ENCODE measurements at regions not wholly inside any gene's neighbourhood (a gene's known extent, or its start where the extent isn't known, plus 50 kb on each side); places are given as distances from the start of the nearest gene placed in this dataset.

DNA sequence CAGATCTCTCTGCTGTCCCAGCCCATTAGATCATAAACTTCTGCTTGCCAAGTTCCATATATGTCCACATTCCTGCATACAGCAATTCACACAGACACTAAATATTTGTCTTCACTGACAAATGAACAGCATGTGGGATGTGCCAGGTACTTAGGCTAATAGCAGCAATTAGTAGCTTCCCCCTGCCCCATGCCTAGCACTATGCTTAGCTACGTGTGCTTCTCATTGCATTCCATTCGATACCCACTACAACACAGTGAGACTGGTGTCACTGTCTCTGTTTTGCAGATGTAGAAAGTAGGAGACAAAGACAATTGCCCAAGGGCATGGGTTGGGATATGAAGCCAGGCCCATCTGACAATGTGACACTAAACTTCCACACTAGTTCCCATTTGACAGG is 308.4 kb downstream of the BCL11B start:
- no peak for DNase-seq (ENCODE audit: low read depth)

DNA sequence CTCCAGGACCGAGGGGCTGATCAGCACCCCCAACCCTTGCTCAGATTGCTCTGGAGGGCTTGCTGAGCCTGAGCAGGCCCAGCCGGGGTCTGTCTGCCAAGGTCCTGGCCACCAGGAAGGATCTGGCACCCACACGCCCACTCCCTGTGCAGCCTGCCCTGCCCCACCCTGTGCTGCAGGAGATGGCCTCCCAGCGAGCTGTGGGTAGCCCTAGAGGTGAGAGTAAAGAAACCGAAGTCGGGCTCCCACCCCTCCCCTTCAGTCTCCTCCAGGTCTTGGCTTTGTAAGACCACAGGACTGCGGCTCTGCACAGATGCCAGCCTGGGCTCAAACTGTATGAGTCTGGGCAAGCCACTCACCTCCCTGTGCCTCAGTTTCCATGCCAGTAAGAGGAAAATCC is 307.8 kb downstream of the BCL11B start:
- DNase-seq (ENCODE audit: low read depth), result no peak
- H3K4me3 ChIP-seq (ENCODE audit: low read depth, low read length), result no peak overlapping the region
- TF ChIP-seq, protein P1, sequence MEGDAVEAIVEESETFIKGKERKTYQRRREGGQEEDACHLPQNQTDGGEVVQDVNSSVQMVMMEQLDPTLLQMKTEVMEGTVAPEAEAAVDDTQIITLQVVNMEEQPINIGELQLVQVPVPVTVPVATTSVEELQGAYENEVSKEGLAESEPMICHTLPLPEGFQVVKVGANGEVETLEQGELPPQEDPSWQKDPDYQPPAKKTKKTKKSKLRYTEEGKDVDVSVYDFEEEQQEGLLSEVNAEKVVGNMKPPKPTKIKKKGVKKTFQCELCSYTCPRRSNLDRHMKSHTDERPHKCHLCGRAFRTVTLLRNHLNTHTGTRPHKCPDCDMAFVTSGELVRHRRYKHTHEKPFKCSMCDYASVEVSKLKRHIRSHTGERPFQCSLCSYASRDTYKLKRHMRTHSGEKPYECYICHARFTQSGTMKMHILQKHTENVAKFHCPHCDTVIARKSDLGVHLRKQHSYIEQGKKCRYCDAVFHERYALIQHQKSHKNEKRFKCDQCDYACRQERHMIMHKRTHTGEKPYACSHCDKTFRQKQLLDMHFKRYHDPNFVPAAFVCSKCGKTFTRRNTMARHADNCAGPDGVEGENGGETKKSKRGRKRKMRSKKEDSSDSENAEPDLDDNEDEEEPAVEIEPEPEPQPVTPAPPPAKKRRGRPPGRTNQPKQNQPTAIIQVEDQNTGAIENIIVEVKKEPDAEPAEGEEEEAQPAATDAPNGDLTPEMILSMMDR (conservative IDR thresholded peaks at IDR 0.05; ENCODE audit: low read depth, low read length), result no peak

More for the DNA sequence above, 308.4 kb downstream of the BCL11B start:
- TF ChIP-seq, protein P1 (conservative IDR thresholded peaks at IDR 0.05; ENCODE audit: low read depth, low read length), result no peak
- H3K4me3 ChIP-seq (ENCODE audit: low read depth, low read length), result no peak overlapping the region

DNA sequence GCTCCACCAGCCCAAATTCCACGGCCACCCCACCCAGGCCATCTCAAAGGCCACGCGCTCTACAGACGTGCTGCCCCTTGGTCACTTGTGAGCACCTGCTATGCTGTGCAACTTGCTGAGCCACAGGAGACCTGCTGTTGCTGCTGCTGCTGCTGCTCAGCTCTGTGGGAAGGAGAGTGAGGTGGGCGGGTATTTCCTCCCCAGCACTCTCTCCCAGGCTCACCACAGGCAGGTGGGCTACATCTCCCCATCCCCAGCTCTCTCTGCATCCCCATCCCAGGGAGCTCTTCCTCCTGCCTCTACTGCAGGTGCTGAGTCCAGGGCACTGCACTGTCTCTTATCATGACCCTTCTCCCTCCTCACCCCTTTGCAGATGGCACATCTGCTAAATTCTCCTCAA is 306.9 kb downstream of the BCL11B start:
- H3K4me3 ChIP-seq (ENCODE audit: low read depth, low read length), result no peak overlapping the region
- no peak for DNase-seq (ENCODE audit: low read depth)

DNA sequence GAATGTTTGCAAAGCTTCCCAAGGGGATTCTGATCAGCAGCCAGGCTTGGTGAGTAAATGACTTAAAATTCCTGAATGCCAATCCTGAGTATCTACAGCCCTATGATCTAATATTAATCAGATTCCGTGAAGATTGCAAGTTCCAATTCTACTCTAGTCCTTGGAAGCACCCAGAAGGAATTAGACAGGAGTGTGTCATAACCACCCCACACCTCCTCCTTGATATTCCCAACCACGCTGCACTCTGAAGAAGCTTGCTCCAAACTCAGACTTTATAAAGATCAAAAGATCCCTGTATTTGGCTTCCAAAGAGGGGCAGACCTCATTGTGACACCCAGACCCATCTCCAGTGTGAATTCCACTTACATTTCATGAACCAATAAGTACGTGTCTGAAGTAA is 306.0 kb downstream of the BCL11B start:
- no peak for DNase-seq (ENCODE audit: low read depth)
- no peak overlapping the region for H3K4me3 ChIP-seq (ENCODE audit: low read depth, low read length)
- TF ChIP-seq, protein P1 (conservative IDR thresholded peaks at IDR 0.05; ENCODE audit: low read depth, low read length), result no peak

More for the DNA sequence above, 306.9 kb downstream of the BCL11B start:
- TF ChIP-seq, protein P1 (conservative IDR thresholded peaks at IDR 0.05; ENCODE audit: low read depth, low read length), result no peak

DNA sequence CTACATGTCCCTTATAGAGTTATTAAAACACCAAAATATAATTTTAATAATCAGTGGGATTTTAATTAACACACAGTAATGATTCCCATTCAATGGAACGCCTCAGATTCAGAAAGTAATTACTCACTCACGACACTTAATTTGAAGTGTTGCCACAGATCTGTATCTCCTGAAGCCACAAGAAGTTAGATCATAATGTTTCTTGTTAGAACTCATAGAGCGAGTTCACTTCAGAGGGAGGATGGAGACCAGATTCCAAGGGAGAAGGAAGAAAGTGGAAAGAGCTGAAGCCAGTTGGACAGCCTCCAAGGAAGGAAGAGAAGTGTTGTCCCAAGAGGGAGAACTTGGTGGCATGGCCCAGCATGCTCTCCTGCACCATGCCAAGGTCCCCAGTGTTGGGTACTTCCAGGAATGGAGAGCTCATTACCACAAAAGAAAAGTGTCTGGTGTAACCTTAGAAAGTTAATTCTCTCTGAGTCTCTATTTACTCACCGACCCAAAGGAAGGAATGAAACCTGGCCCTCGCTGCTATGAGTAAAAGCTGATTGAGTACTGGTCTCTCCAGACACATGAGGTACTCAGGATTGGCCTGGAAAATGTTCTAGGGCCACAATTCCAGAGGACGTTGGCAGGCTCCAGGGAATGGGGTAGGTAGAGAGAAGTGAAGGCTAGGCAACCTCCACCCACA is 305.4 kb downstream of the BCL11B start:
- TF ChIP-seq, protein P1 (conservative IDR thresholded peaks at IDR 0.05; ENCODE audit: low read depth, low read length), result no peak
- no peak for DNase-seq (ENCODE audit: low read depth)

DNA sequence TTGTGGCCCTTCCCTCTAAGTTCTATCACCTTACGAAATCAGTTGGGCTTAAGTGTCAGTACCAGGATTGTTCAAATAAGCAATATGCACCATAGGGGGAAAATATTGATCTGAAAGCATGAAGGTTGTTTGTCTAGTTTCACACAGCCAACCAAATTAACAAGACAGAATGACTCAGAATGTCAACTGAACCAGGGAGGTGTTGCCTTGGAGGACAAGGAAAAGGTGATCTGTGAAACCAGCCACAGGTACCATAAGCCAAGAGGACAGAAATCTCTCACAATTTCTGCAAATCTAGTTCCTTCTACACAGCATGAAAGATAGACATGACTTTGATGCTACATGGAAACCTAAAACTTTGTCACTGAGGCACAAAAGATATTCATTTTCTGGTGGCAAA is 297.9 kb downstream of the BCL11B start:
- DNase-seq (ENCODE audit: low read depth), result no peak
- TF ChIP-seq, protein P1 (conservative IDR thresholded peaks at IDR 0.05; ENCODE audit: low read depth, low read length), result no peak

More for the DNA sequence above, 305.4 kb downstream of the BCL11B start:
- H3K4me3 ChIP-seq (ENCODE audit: low read depth, low read length), result no peak overlapping the region

DNA sequence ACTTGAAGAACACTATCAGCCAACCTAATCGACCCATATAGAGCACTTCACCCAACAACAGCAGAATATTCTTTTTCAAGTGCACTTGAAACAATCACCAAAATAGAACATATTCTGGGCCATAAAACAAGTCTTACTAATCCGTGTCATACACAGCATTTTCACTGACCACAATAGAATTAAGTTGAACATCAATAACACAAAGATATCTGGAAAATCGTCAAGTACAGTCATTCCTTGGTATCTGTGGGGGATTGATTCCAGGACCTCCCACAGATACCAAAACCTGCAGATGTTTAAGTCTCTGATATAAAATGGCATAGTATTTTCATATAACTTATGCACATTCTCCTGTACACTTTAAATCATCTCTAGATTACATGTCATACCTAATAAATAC is 295.7 kb downstream of the BCL11B start:
- DNase-seq (ENCODE audit: low read depth), result no peak
- H3K4me3 ChIP-seq (ENCODE audit: low read depth, low read length), result no peak overlapping the region
- TF ChIP-seq, protein P1 (conservative IDR thresholded peaks at IDR 0.05; ENCODE audit: low read depth, low read length), result no peak

More for the DNA sequence above, 297.9 kb downstream of the BCL11B start:
- no peak overlapping the region for H3K4me3 ChIP-seq (ENCODE audit: low read depth, low read length)

Measured in choroid plexus epithelial cell (primary cell).